GM12874 (cell line): ENCODE measurements at regions not wholly inside any gene's neighbourhood (a gene's known extent, or its start where the extent isn't known, plus 50 kb on each side); places are given as distances from the start of the nearest gene placed in this dataset.

Source experiments
- TF ChIP-seq, protein P1 (sequence below): IDR thresholded peaks from 2 replicates; pipeline ENCODE4 v1.5.1; 2011; ENCODE audit warnings: low read depth, mild to moderate bottlenecking, control low read depth, low read length, moderate library complexity; ENCODE audit not compliant: insufficient read depth

DNA sequence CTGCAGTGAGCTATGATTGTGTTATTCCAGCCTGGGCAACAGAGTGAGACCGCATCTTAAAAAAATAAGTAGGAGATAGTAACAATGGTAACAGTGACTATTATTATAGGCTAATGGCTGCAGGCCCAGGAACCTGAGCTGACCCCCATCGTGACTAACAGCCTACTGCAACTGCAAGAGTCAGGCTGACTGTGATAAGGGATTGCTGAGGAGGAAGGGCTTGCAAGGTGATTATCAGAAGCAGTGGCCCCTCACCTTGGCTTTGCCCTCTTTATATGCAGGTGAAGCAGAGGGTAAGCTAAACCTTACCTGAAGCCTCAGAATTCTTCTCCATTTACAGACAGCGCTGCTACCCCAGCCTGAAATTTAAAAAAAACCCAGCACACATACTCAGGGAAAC is 83.9 kb upstream of the SDK1 start:
- TF ChIP-seq, protein P1, sequence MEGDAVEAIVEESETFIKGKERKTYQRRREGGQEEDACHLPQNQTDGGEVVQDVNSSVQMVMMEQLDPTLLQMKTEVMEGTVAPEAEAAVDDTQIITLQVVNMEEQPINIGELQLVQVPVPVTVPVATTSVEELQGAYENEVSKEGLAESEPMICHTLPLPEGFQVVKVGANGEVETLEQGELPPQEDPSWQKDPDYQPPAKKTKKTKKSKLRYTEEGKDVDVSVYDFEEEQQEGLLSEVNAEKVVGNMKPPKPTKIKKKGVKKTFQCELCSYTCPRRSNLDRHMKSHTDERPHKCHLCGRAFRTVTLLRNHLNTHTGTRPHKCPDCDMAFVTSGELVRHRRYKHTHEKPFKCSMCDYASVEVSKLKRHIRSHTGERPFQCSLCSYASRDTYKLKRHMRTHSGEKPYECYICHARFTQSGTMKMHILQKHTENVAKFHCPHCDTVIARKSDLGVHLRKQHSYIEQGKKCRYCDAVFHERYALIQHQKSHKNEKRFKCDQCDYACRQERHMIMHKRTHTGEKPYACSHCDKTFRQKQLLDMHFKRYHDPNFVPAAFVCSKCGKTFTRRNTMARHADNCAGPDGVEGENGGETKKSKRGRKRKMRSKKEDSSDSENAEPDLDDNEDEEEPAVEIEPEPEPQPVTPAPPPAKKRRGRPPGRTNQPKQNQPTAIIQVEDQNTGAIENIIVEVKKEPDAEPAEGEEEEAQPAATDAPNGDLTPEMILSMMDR: no peak

DNA sequence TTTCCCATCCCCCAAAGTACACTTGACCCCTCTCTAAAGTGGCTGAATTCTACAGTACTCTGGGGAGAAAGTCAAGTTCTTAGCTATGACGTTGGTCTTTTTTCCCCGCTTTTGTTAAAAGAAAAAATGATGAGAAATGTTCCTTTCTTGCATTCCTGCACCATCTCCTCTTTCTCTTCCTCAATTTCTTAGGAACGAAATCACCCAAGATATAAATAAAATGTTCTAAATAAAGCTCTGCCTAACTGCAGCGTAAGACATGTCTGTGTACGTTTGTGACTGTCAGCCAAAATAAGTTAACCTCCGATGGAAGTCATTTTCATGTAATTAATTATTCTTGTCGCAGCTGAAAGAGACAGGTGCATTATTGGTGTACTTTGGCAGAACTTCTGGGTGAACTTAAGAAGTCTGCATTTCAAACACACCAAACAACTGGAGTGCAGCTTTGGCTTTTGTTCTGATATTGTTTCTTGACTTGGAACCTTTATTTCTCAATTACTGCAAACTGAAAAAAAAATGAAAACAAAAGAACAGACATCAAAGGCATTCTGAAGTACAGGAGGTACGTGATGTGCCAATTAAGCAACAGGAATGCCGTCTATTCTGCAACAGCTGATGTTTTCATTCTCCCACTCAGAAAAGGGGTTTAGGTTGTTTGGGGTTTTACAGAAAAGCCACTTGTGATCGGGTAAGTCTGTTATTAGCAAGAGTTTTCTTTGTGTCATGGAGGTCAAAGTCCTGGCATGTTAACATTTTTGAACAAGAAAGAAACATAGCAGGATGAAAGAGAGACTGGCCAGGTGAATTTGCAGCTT is 82.4 kb upstream of the SDK1 start:
- TF ChIP-seq, protein P1: no peak

DNA sequence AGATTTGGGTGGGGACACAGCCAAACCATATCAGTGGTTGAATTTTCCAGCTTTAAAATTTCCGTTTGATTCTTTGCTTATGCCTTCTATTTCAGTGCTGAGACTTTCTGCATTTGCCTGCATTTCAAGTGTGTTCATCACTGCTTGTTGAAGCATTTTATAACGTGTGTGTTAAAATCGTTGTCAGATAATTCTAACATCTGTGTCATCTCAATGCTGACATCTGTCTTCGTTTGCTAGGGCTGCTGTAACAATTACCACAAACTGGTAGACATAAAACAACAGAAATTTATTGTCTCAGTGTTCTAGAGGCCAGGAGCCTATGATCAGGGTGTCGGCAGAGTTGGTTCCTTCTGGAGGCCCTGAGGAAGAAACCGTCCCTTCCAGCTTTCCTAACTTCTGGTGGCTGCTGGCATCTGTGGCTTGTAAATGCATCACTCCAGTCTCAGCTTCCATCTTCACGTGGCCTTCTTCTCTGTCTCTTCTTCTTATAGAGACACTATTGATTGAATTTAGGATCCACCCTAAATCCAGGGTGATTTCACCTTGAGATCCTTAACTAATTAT is 71.1 kb upstream of the SDK1 start:
- TF ChIP-seq, protein P1: no peak

DNA sequence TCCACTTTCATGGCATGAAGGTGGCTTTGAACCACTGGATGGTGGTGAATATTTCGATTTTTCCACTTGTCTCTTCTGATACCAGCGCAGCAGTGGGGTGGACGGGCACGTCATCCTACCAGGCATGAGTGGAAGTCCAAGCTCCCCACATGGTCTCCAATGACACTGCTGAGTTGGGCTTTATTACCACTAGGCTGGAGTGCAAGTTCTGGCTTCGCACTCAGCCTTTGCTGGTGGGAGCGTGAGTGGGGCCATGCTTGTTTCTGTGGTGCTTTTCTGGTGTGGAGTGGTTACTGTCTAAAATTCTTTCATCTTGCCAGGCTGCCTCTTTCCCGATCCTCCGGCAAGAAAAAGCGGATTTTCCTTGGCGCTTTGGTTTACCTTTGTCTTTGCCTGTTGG is 70.1 kb upstream of the SDK1 start:
- TF ChIP-seq, protein P1: no peak

DNA sequence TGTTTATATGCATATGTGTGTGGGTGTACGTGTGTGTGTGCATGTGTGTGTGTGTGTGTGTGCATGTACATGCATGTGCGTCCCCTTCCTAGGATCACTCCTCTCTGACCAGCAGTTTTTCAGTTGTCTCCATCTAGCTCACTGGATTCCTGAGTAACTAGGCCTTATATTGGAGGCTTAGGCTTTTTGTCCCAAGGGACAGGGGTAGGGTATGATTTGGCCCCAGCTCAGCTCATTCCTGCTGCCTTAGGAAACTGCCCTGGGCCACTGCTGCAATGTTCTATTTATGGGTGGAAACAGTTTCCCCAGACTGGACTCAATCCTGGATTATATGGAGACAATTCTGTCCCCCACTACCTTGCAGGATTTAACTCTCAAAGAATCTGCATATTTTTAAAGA is 68.8 kb upstream of the SDK1 start:
- TF ChIP-seq, protein P1: no peak

DNA sequence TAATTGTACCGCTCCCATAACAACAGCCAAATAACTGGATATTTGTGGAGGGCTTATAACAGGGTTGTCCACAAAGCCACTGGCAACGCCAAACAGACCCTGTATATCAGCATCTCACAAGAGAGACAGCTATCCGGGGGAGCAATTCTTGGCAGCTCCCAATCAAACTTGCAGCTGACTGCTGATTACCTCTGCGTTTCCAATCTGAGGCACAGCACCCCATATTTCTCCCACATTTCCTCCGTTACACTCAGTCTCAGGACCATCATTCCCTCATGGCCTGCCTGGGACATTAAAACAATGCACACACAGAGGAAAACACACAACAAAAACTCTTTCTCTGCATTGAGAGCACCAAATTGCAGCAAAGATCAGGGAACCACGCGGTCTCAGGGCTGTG is 67.8 kb upstream of the SDK1 start:
- TF ChIP-seq, protein P1: no peak

DNA sequence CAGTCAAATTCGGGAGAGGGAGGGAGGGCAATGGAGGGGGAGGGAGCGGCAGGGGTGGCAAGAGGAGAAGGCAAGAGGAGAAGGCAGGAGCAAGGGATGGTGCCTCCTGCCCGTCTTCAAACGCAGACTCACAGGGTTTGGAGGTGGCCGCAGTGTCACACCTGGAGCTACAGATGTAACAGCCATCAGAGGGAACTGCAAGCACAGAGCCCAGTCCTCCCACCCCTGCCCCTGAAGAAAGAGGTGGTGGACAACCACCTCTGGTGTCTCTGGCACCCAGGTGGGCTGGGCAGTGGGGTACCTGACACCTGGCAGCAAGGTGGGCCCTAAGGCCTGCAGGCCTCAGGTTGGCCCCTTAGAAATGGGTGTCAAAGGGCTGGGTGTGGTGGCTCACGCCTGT is 67.0 kb upstream of the SDK1 start:
- TF ChIP-seq, protein P1: no peak
